ENCODE measurements at regions not wholly inside any gene's neighbourhood (a gene's known extent, or its start where the extent isn't known, plus 50 kb on each side); places are given as distances from the start of the nearest gene placed in this dataset.

GRCh38 chr6:54040545-54040944 lies 70.7 kb upstream of the MLIP start:
- TF ChIP-seq CTCF (IDR thresholded peaks at IDR 0.05; ENCODE audit: low read depth, low read length, poor library complexity, severe bottlenecking) (no peak), EZH2phosphoT487 (IDR thresholded peaks at IDR 0.05; ENCODE audit: borderline replicate concordance, low read length) (no peak)

Data from DOHH2 (cell line).